ENCODE measurements at regions not wholly inside any gene's neighbourhood (a gene's known extent, or its start where the extent isn't known, plus 50 kb on each side); places are given as distances from the start of the nearest gene placed in this dataset.

GRCh38 chr5:68708156-68708841 lies 385.5 kb upstream of the SLC30A5 start (continued):
- TF ChIP-seq ZNF444 (CRISPR knock-in tag; IDR thresholded peaks at IDR 0.05) (no peak), NFE2 (IDR thresholded peaks at IDR 0.05; ENCODE audit: low read depth) (peak; percentile 90), SAFB (IDR thresholded peaks at IDR 0.05; ENCODE audit: borderline replicate concordance, low read depth, low read length) (no peak), BACH1 (tag; IDR thresholded peaks at IDR 0.05) (no peak), HDGF (IDR thresholded peaks at IDR 0.05) (no peak), MAFG (tag; conservative IDR thresholded peaks at IDR 0.05) (peak; percentile 72), MED1 (CRISPR knock-in tag; IDR thresholded peaks at IDR 0.05; ENCODE audit: borderline replicate concordance) (no peak), SREBF1 (IDR thresholded peaks at IDR 0.05; ENCODE audit: borderline replicate concordance, low read depth, low read length) (no peak), ZNF431 (CRISPR knock-in tag; IDR thresholded peaks at IDR 0.05) (no peak), TARDBP (IDR thresholded peaks at IDR 0.05) (no peak), ARID1B (IDR thresholded peaks at IDR 0.05) (0 out of 2 replicates have a peak, but pooled peaks have one; percentile 21), ZFP91 (CRISPR knock-in tag; IDR thresholded peaks at IDR 0.05) (no peak), MGA (IDR thresholded peaks at IDR 0.05) (peak; percentile 42; the same call in 1 of the 2 replicates), ARID2 (IDR thresholded peaks at IDR 0.05) (no peak), ZNF282 (CRISPR knock-in tag; IDR thresholded peaks at IDR 0.05) (no peak), NCOA2 (IDR thresholded peaks at IDR 0.05; ENCODE audit: partially characterized antibody in 2 of 2) (no peak), GATAD2A (IDR thresholded peaks at IDR 0.05) (no peak), RBM25 (IDR thresholded peaks at IDR 0.05; ENCODE audit: low read depth, low read length, severe bottlenecking) (no peak)

Measured in K562 (cell line).